Stomach (tissue), 8 donors: ENCODE measurements at regions not wholly inside any gene's neighbourhood (a gene's known extent, or its start where the extent isn't known, plus 50 kb on each side); places are given as distances from the start of the nearest gene placed in this dataset.

Source experiments
- DNase-seq, 2 donors: peaks; one replicate each; pipeline versions ENCODE4 v3.0.0 to v3.0.0-alpha.2; 2013 to 2019
- H3K27ac ChIP-seq, 5 donors: fragments of 200-600 bp in 4 of 5; sonication (generic) in 4 of 5; one replicate each; pipeline ENCODE4 v1.5.1; 2013 to 2019; ENCODE audit warnings: mild to moderate bottlenecking in 1 of 5, moderate library complexity in 1 of 5
- H3K27me3 ChIP-seq, 3 donors: fragments of 200-600 bp; sonication (generic); one replicate each; pipeline ENCODE4 v1.5.1; 2017 to 2019; ENCODE audit warnings: mixed run types in 1 of 3
- H3K36me3 ChIP-seq, 4 donors: fragments of 200-600 bp; sonication (generic); 1 replicate in 3 of 4; 2 replicates in 1 of 4; pipeline ENCODE4 v1.5.1; 2016 to 2019
- H3K4me1 ChIP-seq, 4 donors: fragments of 200-600 bp; sonication (generic); one replicate each; pipeline ENCODE4 v1.5.1; 2016 to 2019
- H3K4me3 ChIP-seq, 4 donors: fragments of 200-600 bp; sonication (generic) in 3 of 4; one replicate each; pipeline ENCODE4 v1.5.1; 2016 to 2019; ENCODE audit warnings: mild to moderate bottlenecking in 1 of 4
- H3K9me3 ChIP-seq, 4 donors: fragments of 200-600 bp; sonication (generic); one replicate each; pipeline ENCODE4 v1.5.1; 2016 to 2019
- EP300 ChIP-seq: sonication (generic); formaldehyde crosslinking; IDR thresholded peaks from one replicate; pipeline ENCODE4 v1.6.1; 2017; ENCODE audit warnings: antibody characterized with exemption
- POLR2A ChIP-seq, 4 donors: fragments of 450-650 bp; IDR thresholded peaks; one replicate each; pipeline ENCODE4 v1.6.1; 2016; ENCODE audit warnings: antibody characterized with exemption in 4 of 4, control low read depth in 2 of 4, mild to moderate bottlenecking in 1 of 4, moderate library complexity in 1 of 4
- POLR2AphosphoS5 ChIP-seq, 3 donors: sonication (generic); formaldehyde crosslinking; IDR thresholded peaks; one replicate each; pipeline ENCODE4 v1.6.1; 2016; ENCODE audit warnings: antibody characterized with exemption in 3 of 3
- WGBS, 5 donors: extraction: QIAGEN DNeasy Blood & Tissue Kit in 3 of 5; methylation state at CpG; one replicate each; pipeline versions ENCODE4 v1.1.5 to v1.1.7; 2013 to 2018; 5-methylcytosine and 5-hydroxymethylcytosine counted together
- intact Hi-C: fragments of 100-400 bp; cut with DNase I; formaldehyde crosslinking; loops from one replicate; pipeline ENCODE4 v1.15.1; 2023; ENCODE audit warnings: low total_unique reads
- TF ChIP-seq, protein P1 (sequence below), 7 experiments: fragments of 450-650 bp in 4 of 7; fragments of 200-600 bp in 3 of 7; sonication (generic) in 3 of 7; IDR thresholded peaks; one replicate each; pipeline ENCODE4 v1.5.1; 2016 to 2019; ENCODE audit warnings: antibody characterized with exemption in 7 of 7, control low read depth in 2 of 7, mild to moderate bottlenecking in 1 of 7
- donor health status: healthy with polysubstance abuse.
- donor health status: Bipolar disorder and iron deficiency.
- donor health status: healthy.

DNA sequence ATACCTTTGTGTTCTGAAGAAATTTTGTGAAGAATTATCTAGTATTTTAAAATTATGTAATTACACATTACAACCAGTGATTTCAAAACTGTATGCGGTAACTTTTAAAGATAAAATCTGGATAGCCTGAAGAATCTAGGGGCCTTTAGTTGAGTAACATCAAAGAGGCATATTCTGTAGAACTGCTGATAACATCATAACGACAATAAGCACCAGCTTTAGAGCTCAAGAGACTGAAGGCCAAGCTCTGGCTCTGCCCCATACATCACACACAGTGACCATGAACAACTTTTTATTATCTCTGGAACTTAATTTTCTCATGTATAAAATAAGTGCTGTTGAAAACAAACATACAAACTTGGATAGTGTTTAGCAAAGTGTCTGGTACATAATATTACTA, 121.1 kb upstream of the RHOBTB1 start:
- no peak overlapping the region for H3K27ac ChIP-seq
- H3K27me3 ChIP-seq, result no peaks in the 10 kb centered on the region
- no peaks in the 10 kb centered on the region for H3K9me3 ChIP-seq
- intact Hi-C loops, result no loop called here
- no peaks in the 10 kb centered on the region for H3K36me3 ChIP-seq
- 71 to 89% (median 80%) methylated on average over 2 of the region's 2 CpGs for WGBS, 5 donors
- TF ChIP-seq POLR2AphosphoS5 (IDR thresholded peaks at IDR 0.05) (no peak), POLR2A (IDR thresholded peaks at IDR 0.05) (no peak), EP300 (no peak)
- no peak overlapping the region for H3K4me3 ChIP-seq
- H3K4me1 ChIP-seq, result peaks cover 0 to 20% (median 8%) of the 10 kb centered on the region in 4 donors
- no peak for DNase-seq

DNA sequence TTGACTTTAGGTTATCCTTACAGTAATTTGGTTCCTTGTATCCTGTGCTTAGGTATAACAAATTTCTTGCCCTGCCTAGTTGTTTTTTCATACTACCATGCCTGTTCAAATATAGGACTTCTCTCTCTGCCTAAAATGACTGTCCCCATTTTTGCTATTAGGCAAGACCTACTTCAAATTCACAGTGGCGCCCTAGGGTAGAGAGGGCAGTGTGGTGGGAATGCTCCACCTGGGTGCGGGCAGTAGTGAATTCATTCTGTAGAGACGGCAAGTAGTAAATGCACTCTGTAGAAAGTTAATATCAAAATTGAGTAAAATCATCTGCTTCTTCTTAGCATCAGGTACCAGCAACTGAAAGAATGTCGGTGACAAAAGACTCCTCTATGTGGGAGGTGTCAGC, 120.4 kb upstream of the RHOBTB1 start:
- Histone ChIP-seq H3K36me3 (no peaks in the 10 kb centered on the region), H3K27ac (no peak overlapping the region), H3K9me3 (no peaks in the 10 kb centered on the region), H3K27me3 (no peaks in the 10 kb centered on the region), H3K4me1 (peaks cover 0 to 20% (median 8%) of the 10 kb centered on the region in 4 donors), H3K4me3 (no peak overlapping the region)
- no peak for TF ChIP-seq POLR2A (IDR thresholded peaks at IDR 0.05)
- TF ChIP-seq, protein P1, sequence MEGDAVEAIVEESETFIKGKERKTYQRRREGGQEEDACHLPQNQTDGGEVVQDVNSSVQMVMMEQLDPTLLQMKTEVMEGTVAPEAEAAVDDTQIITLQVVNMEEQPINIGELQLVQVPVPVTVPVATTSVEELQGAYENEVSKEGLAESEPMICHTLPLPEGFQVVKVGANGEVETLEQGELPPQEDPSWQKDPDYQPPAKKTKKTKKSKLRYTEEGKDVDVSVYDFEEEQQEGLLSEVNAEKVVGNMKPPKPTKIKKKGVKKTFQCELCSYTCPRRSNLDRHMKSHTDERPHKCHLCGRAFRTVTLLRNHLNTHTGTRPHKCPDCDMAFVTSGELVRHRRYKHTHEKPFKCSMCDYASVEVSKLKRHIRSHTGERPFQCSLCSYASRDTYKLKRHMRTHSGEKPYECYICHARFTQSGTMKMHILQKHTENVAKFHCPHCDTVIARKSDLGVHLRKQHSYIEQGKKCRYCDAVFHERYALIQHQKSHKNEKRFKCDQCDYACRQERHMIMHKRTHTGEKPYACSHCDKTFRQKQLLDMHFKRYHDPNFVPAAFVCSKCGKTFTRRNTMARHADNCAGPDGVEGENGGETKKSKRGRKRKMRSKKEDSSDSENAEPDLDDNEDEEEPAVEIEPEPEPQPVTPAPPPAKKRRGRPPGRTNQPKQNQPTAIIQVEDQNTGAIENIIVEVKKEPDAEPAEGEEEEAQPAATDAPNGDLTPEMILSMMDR (IDR thresholded peaks at IDR 0.05), result no peak
- TF ChIP-seq EP300, result no peak
- no peak for TF ChIP-seq POLR2AphosphoS5 (IDR thresholded peaks at IDR 0.05)
- intact Hi-C loops, result no loop called here
- 94 to 99% (median 98%) methylated on average over 4 of the region's 4 CpGs for WGBS, 5 donors
- DNase-seq, result no peak

DNA sequence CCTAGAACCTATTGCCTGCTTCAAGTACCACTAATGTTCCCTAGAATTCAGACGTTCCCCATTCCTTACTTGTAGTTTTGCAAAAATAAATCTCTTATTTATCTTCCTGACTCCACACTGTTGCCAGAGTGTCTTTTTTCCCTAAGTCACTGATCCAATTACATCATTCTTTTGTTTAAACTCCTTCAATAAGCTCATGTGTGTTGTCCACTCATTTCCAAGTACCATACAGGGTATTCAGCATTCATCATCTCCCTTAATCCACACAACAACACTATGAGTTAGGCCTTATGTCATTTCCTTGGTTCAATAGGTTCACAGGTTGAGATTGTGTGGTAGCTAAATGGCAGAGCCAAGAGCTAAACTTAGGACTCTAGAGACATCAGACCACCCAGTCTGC, 119.9 kb upstream of the RHOBTB1 start:
- intact Hi-C loops, result no loop called here
- peak in 1 of 2 donors; percentile 20 for DNase-seq
- Histone ChIP-seq H3K36me3 (no peaks in the 10 kb centered on the region), H3K27ac (no peak overlapping the region), H3K4me1 (peaks cover 0 to 20% (median 8%) of the 10 kb centered on the region in 4 donors), H3K27me3 (no peaks in the 10 kb centered on the region), H3K4me3 (no peak overlapping the region), H3K9me3 (no peaks in the 10 kb centered on the region)
- TF ChIP-seq POLR2A (IDR thresholded peaks at IDR 0.05), result no peak
- TF ChIP-seq, protein P1 (IDR thresholded peaks at IDR 0.05), result no peak
- TF ChIP-seq POLR2AphosphoS5 (IDR thresholded peaks at IDR 0.05), result no peak
- no peak for TF ChIP-seq EP300
- WGBS, 5 donors, result 57 to 66% (median 59%) methylated on average over 1 of the region's 1 CpG

DNA sequence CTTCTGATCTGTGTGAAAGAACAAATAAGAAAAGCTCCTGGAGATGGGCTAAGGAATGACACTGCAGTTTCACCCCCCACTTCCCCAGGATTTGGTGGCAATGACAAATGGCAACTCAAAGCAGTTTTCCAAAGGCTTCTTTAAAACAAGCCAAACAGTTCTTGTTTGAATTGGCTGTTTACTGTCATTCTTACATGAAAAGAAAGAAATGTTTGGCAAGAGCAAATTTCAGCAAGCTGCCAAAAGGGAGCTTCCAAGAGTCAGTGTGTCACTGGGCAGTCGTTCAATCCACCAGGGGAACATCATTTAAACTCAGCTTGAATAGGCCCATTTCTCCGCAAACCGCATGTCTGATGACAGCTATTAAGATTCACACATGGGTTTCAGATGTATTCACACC, 119.0 kb upstream of the RHOBTB1 start:
- H3K27ac ChIP-seq, result no peak overlapping the region
- H3K9me3 ChIP-seq, result no peaks in the 10 kb centered on the region
- no peaks in the 10 kb centered on the region for H3K36me3 ChIP-seq
- H3K27me3 ChIP-seq, result no peaks in the 10 kb centered on the region
- peak in 1 of 2 donors; percentile 62 for DNase-seq
- intact Hi-C loops, result no loop called here
- no peak for TF ChIP-seq POLR2A (IDR thresholded peaks at IDR 0.05)
- no peak overlapping the region for H3K4me3 ChIP-seq
- WGBS, 5 donors, result 50 to 73% (median 66%) methylated on average over 3 of the region's 3 CpGs
- H3K4me1 ChIP-seq, result peaks cover 0 to 18% (median 8%) of the 10 kb centered on the region in 4 donors

DNA sequence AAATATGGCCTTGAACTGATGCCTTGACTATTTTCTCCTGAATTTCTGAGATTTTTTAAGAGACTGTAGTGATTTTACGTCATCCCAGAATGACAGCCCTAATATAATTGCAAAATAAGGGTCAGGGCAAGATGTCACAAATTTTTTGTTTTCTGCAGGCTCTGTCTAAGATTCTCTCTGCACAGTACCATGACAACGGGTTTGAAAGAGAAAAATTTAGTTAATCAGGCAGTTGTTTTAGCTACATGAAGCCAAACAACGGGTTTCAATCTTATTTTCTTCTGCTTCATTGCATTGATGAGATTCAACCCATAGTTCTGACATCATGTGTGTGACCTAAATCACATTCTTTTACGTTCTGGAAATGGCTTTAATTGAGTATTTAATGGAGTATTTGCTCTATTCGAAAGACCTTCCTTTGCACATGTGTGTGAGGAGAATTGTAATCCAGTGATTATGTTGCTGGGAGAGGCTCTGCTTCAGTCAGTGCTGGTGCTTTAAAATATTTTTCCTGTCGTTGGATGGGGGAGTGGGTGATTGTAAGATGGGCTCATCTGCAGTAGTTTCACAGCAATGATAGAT, 118.0 kb upstream of the RHOBTB1 start:
- Histone ChIP-seq H3K36me3 (no peaks in the 10 kb centered on the region), H3K4me3 (no peak overlapping the region), H3K4me1 (peaks cover 0 to 9% (median 4%) of the 10 kb centered on the region in 4 donors), H3K27ac (no peak overlapping the region), H3K27me3 (no peaks in the 10 kb centered on the region), H3K9me3 (no peaks in the 10 kb centered on the region)
- TF ChIP-seq, protein P1 (IDR thresholded peaks at IDR 0.05), result no peak
- no peak for TF ChIP-seq EP300
- no peak for TF ChIP-seq POLR2A (IDR thresholded peaks at IDR 0.05)
- no peak for TF ChIP-seq POLR2AphosphoS5 (IDR thresholded peaks at IDR 0.05)
- WGBS, 5 donors, result 76 to 85% (median 81%) methylated on average over 6 of the region's 6 CpGs
- intact Hi-C loops, result no loop called here
- DNase-seq, result no peak
